Keratinocyte (primary cell): ENCODE measurements at regions not wholly inside any gene's neighbourhood (a gene's known extent, or its start where the extent isn't known, plus 50 kb on each side); places are given as distances from the start of the nearest gene placed in this dataset.
"Not testable (repeated sequence)": the region's sequence is repeated elsewhere in the genome, so short reads cannot be mapped to it uniquely, and the experiment has no call there.

Experiments used
- DNase-seq: peaks from one replicate; pipeline ENCODE4 v3.0.0-alpha.2; 2011; ENCODE audit warnings: low read depth, missing footprints, low spot score
- FAIRE-seq: peaks from 2 replicates; lab custom pipeline; 2011; peaks lifted over from hg19 to GRCh38; lab: Jason Lieb, UNC
- H2AFZ ChIP-seq: 2 replicates; pipeline ENCODE4 v1.6.0; 2012; ENCODE audit warnings: low read length, control low read depth, inconsistent platforms; ENCODE audit not compliant: control insufficient read depth
- H3K27ac ChIP-seq: 2 replicates; pipeline ENCODE4 v1.5.1; 2011; ENCODE audit warnings: low read length; ENCODE audit not compliant: control insufficient read depth, insufficient read depth
- H3K27me3 ChIP-seq: 3 replicates; pipeline ENCODE4 v1.6.0; 2011; ENCODE audit warnings: low read length; ENCODE audit not compliant: control insufficient read depth, insufficient read depth; ENCODE audit errors: extremely low read depth
- H3K36me3 ChIP-seq, 2 experiments: 2 replicates in 1 of 2; 3 replicates in 1 of 2; pipeline ENCODE4 v1.5.1; 2011; ENCODE audit warnings: low read length in 2 of 2, mild to moderate bottlenecking in 1 of 2; ENCODE audit not compliant: control insufficient read depth in 2 of 2, insufficient read depth in 2 of 2; ENCODE audit errors: extremely low read depth in 1 of 2
- H3K4me1 ChIP-seq: 3 replicates; pipeline ENCODE4 v1.5.1; 2011; ENCODE audit warnings: low read length; ENCODE audit not compliant: control insufficient read depth, insufficient read depth; ENCODE audit errors: extremely low read depth
- H3K4me2 ChIP-seq: 3 replicates; pipeline ENCODE4 v1.6.0; 2011; ENCODE audit warnings: low read depth, low read length; ENCODE audit not compliant: control insufficient read depth, insufficient read depth; ENCODE audit errors: extremely low read depth
- H3K4me3 ChIP-seq, 3 experiments: fragments of 200-600 bp in 1 of 3; sonication (generic) in 1 of 3; 2 replicates in 2 of 3; 3 replicates in 1 of 3; pipeline ENCODE4 v1.5.1; 2011 to 2016; ENCODE audit warnings: low read length in 3 of 3, mild to moderate bottlenecking in 3 of 3, control low read depth in 2 of 3, inconsistent platforms in 1 of 3, low read depth in 1 of 3, mixed read lengths in 1 of 3, mixed run types in 1 of 3, moderate library complexity in 1 of 3; ENCODE audit not compliant: control insufficient read depth in 2 of 3, insufficient read depth in 2 of 3; ENCODE audit errors: extremely low read depth in 1 of 3
- H3K79me2 ChIP-seq: 2 replicates; pipeline ENCODE4 v1.6.0; 2012; ENCODE audit warnings: low read length; ENCODE audit not compliant: control insufficient read depth, insufficient read depth
- H3K9ac ChIP-seq: 3 replicates; pipeline ENCODE4 v1.6.0; 2011; ENCODE audit warnings: low read length; ENCODE audit not compliant: control insufficient read depth, insufficient read depth; ENCODE audit errors: extremely low read depth
- H3K9me1 ChIP-seq: 3 replicates; pipeline ENCODE4 v1.6.0; 2011; ENCODE audit warnings: low read length; ENCODE audit not compliant: control insufficient read depth, insufficient read depth; ENCODE audit errors: extremely low read depth
- H3K9me3 ChIP-seq: 2 replicates; pipeline ENCODE4 v1.5.1; 2012; ENCODE audit warnings: low read depth, low read length; ENCODE audit not compliant: control insufficient read depth
- H4K20me1 ChIP-seq: 3 replicates; pipeline ENCODE4 v1.6.0; 2011; ENCODE audit warnings: low read length; ENCODE audit not compliant: control insufficient read depth, insufficient read depth; ENCODE audit errors: extremely low read depth
- CTCF ChIP-seq, 3 experiments: IDR thresholded peaks in 1 of 3; conservative IDR thresholded peaks in 1 of 3; optimal IDR thresholded peaks in 1 of 3; 2 replicates in 2 of 3; 3 replicates in 1 of 3; pipeline versions ENCODE3 to v1.5.1; 2011; ENCODE audit warnings: low read length in 3 of 3, mild to moderate bottlenecking in 3 of 3, moderate library complexity in 2 of 3, control low read depth in 1 of 3, inconsistent platforms in 1 of 3; ENCODE audit not compliant: insufficient read depth in 2 of 3; ENCODE audit errors: extremely low read depth in 1 of 3
- EZH2 ChIP-seq: IDR thresholded peaks from one replicate; pipeline ENCODE4 v1.6.1; 2012; ENCODE audit warnings: inconsistent platforms, mild to moderate bottlenecking, low read length, moderate library complexity
- dilution Hi-C: fragments of 300-500 bp; cut with MboI; formaldehyde crosslinking; loops from one replicate; pipeline ENCODE4 v1.7.0; 2020; ENCODE audit warnings: low sequenced_read_pairs; ENCODE audit not compliant: extremely low pct_ligation_motif_present

- Histone ChIP-seq H3K79me2 (no peaks in the 10 kb centered on the region), H3K27ac (no peak overlapping the region), H3K9me3 (no peaks in the 10 kb centered on the region), H2AFZ (no peak overlapping the region), H3K9ac (no peak overlapping the region), H3K36me3 (no peaks in the 10 kb centered on the region), H4K20me1 (no peaks in the 10 kb centered on the region), H3K4me2 (no peak overlapping the region), H3K9me1 (no peaks in the 10 kb centered on the region), H3K4me1 (no peaks in the 10 kb centered on the region), H3K4me3 (no peak overlapping the region), H3K27me3 (peaks cover 2% of the 10 kb centered on the region)
- FAIRE-seq (no peak), DNase-seq (no peak)
- TF ChIP-seq EZH2 (no peak), CTCF (optimal IDR thresholded peaks at IDR 0.05 in 1 of 3, IDR thresholded peaks at IDR 0.05 in 1 of 3, conservative IDR thresholded peaks at IDR 0.05 in 1 of 3; ENCODE audit: extremely low read depth in 1 of 3, insufficient read depth in 2 of 3, low read length in 3 of 3) (no peak)
- dilution Hi-C loops, result no loop called here
Observed at GRCh38 chr20:63136296-63136695, 79.6 kb downstream of the YTHDF1 start.

- no peaks in the 10 kb centered on the region for H3K36me3 ChIP-seq
- no peak overlapping the region for H3K4me3 ChIP-seq
- H3K4me1 ChIP-seq, result no peaks in the 10 kb centered on the region
- H3K79me2 ChIP-seq, result no peaks in the 10 kb centered on the region
- no peak for TF ChIP-seq EZH2
- DNase-seq, result no peak
- H3K27ac ChIP-seq, result no peak overlapping the region
- dilution Hi-C loops, result no loop called here
- H3K4me2 ChIP-seq, result no peak overlapping the region
- H3K9me3 ChIP-seq, result no peaks in the 10 kb centered on the region
- no peak for FAIRE-seq
- H3K27me3 ChIP-seq, result peaks cover 9% of the 10 kb centered on the region
- H4K20me1 ChIP-seq, result no peaks in the 10 kb centered on the region
- H2AFZ ChIP-seq, result no peak overlapping the region
- no peaks in the 10 kb centered on the region for H3K9me1 ChIP-seq
- no peak overlapping the region for H3K9ac ChIP-seq
Observed at GRCh38 chr20:63135411-63135810, 80.5 kb downstream of the YTHDF1 start.

GRCh38 chr20:63134711-63135361 is 81.1 kb downstream of the YTHDF1 start:
- H4K20me1 ChIP-seq, H3K9me3 ChIP-seq, FAIRE-seq, DNase-seq, H3K4me2 ChIP-seq, dilution Hi-C loops, H3K9ac ChIP-seq, H2AFZ ChIP-seq, H3K27me3 ChIP-seq, H3K4me1 ChIP-seq, H3K9me1 ChIP-seq, H3K27ac ChIP-seq, H3K36me3 ChIP-seq, H3K79me2 ChIP-seq, H3K4me3 ChIP-seq: not testable (repeated sequence)
